GOT3 (cell line): ENCODE measurements at regions not wholly inside any gene's neighbourhood (a gene's known extent, or its start where the extent isn't known, plus 50 kb on each side); places are given as distances from the start of the nearest gene placed in this dataset.

ENCODE experiments used
- DNase-seq: peaks from one replicate; lab custom pipeline; 2025; ENCODE audit warnings: mixed read lengths; lab: John Stamatoyannopoulos, UW

- DNase-seq, result no peak
These were observed 50.0 kb upstream of the CLDN5 start for GRCh38 chr22:19574247-19574646.

- peak; percentile 18 for DNase-seq
These were observed 52.5 kb upstream of the CLDN5 start for GRCh38 chr22:19576460-19577421.

GRCh38 chr22:19577422-19577966 is 53.3 kb upstream of the CLDN5 start:
- no peak for DNase-seq

GRCh38 chr22:19578180-19579004 is 54.2 kb upstream of the CLDN5 start:
- DNase-seq, result no peak

- DNase-seq, result no peak
These were observed 55.1 kb upstream of the CLDN5 start for GRCh38 chr22:19579115-19579811.

DNA sequence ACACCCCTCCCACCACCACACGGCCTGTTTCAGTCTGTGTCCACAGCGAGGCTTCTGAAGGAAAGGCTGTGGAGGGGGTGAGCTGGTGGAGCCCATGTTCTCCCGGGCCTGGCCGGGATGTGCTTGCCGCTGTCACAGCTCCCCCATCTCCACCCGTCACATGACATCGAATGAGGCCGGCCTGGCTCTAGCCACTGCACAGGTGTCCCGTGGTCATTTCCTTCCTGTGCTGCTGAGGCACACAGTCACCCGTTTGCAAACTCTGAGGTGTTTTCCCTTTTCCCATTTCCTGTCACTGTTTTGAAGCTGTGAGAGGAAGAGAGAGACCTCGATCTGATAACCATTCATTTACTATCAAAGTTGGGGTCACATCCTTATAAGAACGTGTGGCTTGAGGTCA is 55.7 kb upstream of the CLDN5 start:
- DNase-seq, result no peak

- no peak for DNase-seq
These were observed 56.2 kb upstream of the CLDN5 start for GRCh38 chr22:19580291-19580890.

DNA sequence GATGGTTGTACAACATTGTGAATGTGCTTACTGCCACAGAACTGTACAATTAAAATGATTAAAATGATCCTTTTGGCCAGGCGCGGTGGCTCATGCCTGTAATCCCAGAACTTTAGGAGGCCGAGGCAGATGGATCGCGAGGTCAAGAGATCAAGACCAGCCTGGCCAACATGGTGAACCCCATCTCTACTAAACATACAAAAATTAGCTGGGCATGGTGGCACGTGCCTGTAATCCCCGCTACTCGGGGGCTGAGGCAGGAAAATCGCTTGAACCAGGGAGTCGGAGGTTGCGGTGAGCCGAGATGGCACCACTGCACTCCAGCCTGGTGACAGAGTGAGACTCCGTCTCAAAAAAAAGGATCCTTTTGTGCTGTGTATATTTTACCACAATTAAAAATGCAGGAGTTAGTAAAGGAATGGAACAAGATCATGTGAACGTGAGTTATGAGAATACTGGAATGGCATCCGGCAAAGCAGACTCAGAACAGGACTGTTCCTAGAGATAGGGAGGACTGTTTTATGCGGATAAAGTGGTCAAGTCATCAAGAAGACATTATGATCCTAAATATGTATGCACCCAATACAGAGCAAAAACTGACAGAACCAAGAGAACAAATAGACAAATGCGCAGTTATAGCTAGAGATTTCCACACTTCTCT is 58.0 kb upstream of the CLDN5 start:
- DNase-seq, result no peak

DNA sequence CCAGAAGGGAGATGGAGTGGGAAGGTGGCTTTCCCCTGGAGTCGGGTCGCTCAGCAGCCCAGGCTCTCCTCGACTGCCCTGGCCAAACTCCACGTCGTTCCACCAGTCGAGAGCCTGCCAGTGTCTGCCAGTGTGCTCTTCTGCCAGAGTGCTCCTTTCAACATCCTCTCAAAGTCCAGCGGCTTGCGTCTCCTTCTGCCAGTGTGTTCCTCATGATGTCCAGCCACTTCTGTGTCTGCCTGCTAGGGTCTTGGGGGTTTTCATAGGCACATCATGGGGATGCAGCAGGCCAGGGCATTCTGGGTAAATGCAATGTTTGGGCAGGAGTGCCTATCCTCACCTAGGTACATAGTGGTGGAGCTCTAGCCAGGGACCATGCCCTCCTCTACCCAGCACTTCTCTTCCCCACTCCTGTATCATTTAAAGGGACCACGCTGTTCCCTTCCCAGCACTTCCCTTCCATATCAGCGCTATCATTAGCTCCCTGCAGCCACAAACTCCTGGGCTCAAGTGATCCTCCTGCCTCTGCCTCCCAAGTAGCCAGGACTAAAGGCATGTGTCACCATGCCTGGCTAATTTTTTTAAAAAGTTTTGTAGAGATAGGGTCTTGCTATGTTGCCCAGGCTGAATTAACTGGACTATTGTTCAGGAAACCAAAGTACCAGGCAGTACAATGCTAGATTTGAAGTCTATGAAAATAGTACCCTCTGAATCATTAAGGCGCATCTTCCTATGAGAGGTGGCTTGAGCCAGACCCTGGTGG is 62.9 kb upstream of the CLDN5 start:
- no peak for DNase-seq

DNA sequence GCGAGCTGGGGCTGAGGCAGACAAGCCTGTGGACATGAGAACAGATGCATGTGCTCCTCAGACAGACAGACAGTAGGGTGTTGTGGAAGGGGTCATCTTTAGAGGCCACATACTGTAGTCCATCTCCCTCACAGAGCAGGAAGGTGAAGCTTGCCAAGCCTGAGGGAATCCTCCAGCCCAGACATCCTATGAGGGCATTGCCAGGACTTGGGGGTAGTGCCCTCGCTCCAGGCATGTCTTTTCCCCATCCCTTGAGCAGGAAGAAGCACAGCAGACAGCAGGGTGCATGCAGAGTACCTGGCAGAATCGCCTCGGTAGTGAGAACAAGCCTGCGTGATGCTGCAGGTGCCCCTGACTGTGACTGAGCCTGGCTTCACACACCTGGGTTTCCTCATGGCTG is 66.5 kb upstream of the CLDN5 start:
- no peak for DNase-seq

DNA sequence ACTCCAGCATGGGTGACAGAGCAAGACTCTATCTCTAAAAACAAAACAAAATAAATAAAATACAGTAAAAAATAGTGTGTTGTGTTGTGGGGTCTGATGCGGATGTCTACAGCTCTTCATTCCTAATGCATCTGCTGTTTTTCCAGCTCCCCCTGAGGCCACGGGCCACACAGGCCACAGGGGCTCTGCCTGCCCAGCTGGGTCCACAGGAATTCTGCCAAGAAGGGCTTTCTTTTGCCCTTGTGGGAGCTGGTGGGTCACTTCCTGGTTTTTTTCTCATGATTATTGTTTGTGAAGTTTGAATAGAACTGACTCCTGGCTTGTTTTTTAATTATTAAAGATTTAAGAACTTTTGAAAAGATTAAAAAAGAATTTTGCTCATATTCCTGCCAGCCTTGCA is 67.4 kb upstream of the CLDN5 start:
- no peak for DNase-seq

- no peak for DNase-seq
These were observed 68.3 kb upstream of the CLDN5 start for GRCh38 chr22:19592464-19592863.

DNA sequence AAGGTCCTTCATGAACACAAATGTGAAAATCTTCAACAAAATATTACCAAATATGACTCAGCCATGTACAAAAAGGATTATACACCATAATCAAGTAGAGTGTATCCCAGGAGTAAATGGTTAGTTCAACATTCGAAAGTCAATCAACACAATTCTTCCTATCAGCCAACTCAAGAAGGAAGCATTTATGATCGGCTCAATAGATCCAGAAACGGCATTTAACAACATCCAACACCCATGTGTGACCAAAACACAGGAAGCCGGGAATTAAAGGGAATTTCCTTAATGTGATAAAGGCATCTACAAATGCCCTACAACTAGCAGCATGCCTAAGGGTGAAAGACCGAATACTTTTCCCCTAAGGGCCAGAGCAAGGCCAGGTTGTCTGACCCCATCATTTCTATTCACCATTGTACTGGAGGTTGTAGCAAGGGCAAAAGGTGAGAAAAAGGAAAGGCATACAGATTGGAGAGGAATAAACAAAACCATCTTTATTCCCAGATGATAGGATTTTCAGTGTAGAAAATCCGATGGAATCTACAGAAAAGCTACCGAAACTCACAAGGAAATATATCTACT is 69.9 kb upstream of the CLDN5 start:
- DNase-seq, result no peak

GRCh38 chr22:19595532-19595931 is 71.3 kb upstream of the CLDN5 start:
- DNase-seq, result no peak

- DNase-seq, result no peak
These were observed 72.6 kb upstream of the CLDN5 start for GRCh38 chr22:19596680-19597398.

- DNase-seq, result no peak
These were observed 73.2 kb upstream of the CLDN5 start for GRCh38 chr22:19597399-19597735.

DNA sequence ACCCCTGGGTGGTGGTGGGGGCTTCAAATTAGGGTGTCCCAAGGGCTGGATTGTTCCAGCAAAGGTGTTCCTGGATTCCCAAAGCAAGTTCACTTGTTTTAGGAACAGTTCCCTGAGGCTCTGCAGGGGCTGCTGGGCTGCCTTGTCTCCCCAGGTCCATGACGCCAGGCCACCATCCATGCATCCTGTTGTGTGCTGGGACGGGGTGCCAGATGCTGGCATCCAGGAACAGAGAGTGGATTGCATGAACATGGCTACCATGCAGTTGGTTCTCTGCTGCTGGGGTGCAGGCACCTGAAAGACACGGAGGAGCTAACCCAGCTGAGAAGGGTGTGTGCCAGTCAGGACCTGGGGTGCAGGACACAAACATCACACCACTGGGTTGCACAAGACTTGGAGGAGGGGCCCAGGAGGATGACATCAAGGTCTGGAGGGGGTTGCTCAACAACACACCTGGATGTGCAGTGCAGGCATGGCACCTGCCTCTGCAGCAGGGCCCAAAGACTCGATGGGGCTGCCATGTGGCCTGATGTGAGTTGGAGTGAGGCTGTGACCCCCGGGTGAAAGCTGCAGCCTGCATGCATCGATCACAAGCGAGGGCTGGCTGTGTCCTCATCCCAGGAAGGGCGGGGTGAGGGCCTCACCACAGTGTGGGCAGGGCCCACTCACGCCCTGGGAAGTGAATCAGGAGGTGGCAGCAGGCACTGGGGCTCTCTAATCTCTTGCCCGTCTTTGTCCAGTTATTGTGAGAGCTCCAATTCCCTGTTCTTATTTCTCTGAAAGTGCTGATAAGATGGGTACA is 74.0 kb upstream of the CLDN5 start:
- DNase-seq, result no peak

DNA sequence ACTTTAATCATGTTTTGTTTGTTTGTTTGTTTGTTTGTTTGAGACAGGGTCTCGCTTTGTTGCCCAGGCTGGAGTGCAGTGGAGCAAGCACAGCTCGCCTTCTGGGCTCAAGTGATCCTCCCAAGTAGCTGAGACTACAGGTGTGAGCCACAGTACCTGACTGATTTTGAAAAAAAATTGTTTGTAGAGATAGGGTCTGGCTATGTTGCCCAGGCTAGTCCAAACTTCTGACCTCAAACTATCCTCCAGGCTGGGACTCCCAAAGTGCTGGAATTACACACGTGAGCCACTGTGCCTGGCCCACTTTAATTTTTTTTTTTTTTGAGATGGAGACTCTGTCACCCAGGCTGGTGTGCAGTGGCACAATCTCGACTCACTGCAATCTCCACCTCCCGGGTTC is 74.8 kb upstream of the CLDN5 start:
- no peak for DNase-seq
